SK-N-SH (cell line): ENCODE measurements at regions not wholly inside any gene's neighbourhood (a gene's known extent, or its start where the extent isn't known, plus 50 kb on each side); places are given as distances from the start of the nearest gene placed in this dataset.

Experiments used
- CTCF ChIA-PET: fragments of 300-600, 350-600 bp; formaldehyde crosslinking; extraction: SDS; loops from one replicate; lab custom pipeline; 2021; lab: Yijun Ruan, JAX
- POLR2A ChIA-PET: fragments of 350-600 bp; sonication (Branson Sonifier 250); formaldehyde crosslinking; extraction: SDS; loops from one replicate; lab custom pipeline; 2020; ENCODE audit warnings: antibody characterized with exemption, inconsistent platforms; lab: Yijun Ruan, JAX
- DNase-seq: peaks from one replicate; pipeline ENCODE4 v3.0.0; 2012
- H2AFZ ChIP-seq: fragments of 200-600 bp; sonication (generic); 2 replicates; pipeline ENCODE4 v1.8.1; 2016; ENCODE audit warnings: antibody characterized with exemption, mild to moderate bottlenecking, low read depth
- H3F3A ChIP-seq: fragments of 200-600 bp; sonication (generic); replicated peaks from 2 replicates; pipeline ENCODE3; 2016; ENCODE audit warnings: antibody characterized with exemption, mild to moderate bottlenecking; ENCODE audit not compliant: insufficient read depth
- H3K27ac ChIP-seq, 2 experiments: fragments of 200-500 bp in 1 of 2; fragments of 200-600 bp in 1 of 2; sonication (Bioruptor generic) in 1 of 2; sonication (generic), shearing (Covaris generic) in 1 of 2; 2 replicates each; pipeline versions ENCODE4 v1.5.1 to v1.6.1; 2014 to 2016; ENCODE audit warnings: low read depth in 2 of 2, inconsistent platforms in 1 of 2, low read length in 1 of 2, mild to moderate bottlenecking in 1 of 2, mixed read lengths in 1 of 2
- H3K27me3 ChIP-seq: fragments of 200-600 bp; sonication (generic), shearing (Covaris generic); 2 replicates; pipeline ENCODE4 v1.6.1; 2016; ENCODE audit warnings: mixed run types; ENCODE audit not compliant: insufficient read depth
- H3K36me3 ChIP-seq, 2 experiments: fragments of 200-500 bp in 1 of 2; fragments of 200-600 bp in 1 of 2; sonication (Bioruptor generic) in 1 of 2; sonication (generic) in 1 of 2; replicated peaks in 1 of 2; 2 replicates each; pipeline versions ENCODE3 to v1.5.1; 2014 to 2016; ENCODE audit warnings: low read length in 1 of 2, mild to moderate bottlenecking in 1 of 2; ENCODE audit not compliant: insufficient read depth in 2 of 2, control insufficient read depth in 1 of 2
- H3K4me1 ChIP-seq, 2 experiments: fragments of 200-500 bp in 1 of 2; fragments of 200-600 bp in 1 of 2; sonication (Bioruptor generic) in 1 of 2; sonication (generic), shearing (Covaris generic) in 1 of 2; 2 replicates each; pipeline versions ENCODE4 v1.5.1 to v1.6.1; 2014 to 2016; ENCODE audit warnings: low read depth in 1 of 2, low read length in 1 of 2, mixed run types in 1 of 2; ENCODE audit not compliant: insufficient read depth in 2 of 2, control insufficient read depth in 1 of 2
- H3K4me2 ChIP-seq: fragments of 200-600 bp; sonication (generic), shearing (Covaris generic); 2 replicates; pipeline ENCODE4 v1.6.1; 2017; ENCODE audit warnings: mixed run types
- H3K4me3 ChIP-seq, 2 experiments: fragments of 200-500 bp in 1 of 2; fragments of 200-600 bp in 1 of 2; sonication (Bioruptor generic) in 1 of 2; sonication (generic), shearing (Covaris generic) in 1 of 2; 2 replicates each; pipeline versions ENCODE4 v1.5.1 to v1.8.1; 2014 to 2016; ENCODE audit warnings: low read depth in 2 of 2, inconsistent platforms in 1 of 2, low read length in 1 of 2, mild to moderate bottlenecking in 1 of 2, mixed read lengths in 1 of 2, moderate library complexity in 1 of 2
- H3K79me2 ChIP-seq: fragments of 200-600 bp; sonication (generic); 2 replicates; pipeline ENCODE4 v1.8.1; 2017; ENCODE audit warnings: mild to moderate bottlenecking; ENCODE audit not compliant: insufficient read depth
- H3K9ac ChIP-seq: fragments of 200-600 bp; sonication (generic); 2 replicates; pipeline ENCODE4 v1.6.1; 2017; ENCODE audit warnings: mixed run types
- H3K9me2 ChIP-seq: fragments of 200-600 bp; sonication (generic); 2 replicates; pipeline ENCODE4 v1.6.1; 2017; ENCODE audit warnings: mixed run types
- H3K9me3 ChIP-seq: fragments of 200-600 bp; sonication (generic); 2 replicates; pipeline ENCODE4 v1.6.1; 2017; ENCODE audit warnings: mixed run types, mild to moderate bottlenecking, moderate library complexity
- H4K20me1 ChIP-seq: fragments of 200-600 bp; sonication (generic); 2 replicates; pipeline ENCODE4 v1.6.1; 2017; ENCODE audit warnings: mild to moderate bottlenecking, mixed run types; ENCODE audit not compliant: insufficient read depth
- CHD2 ChIP-seq: fragments of 150-350 bp; IDR thresholded peaks from 2 replicates; pipeline ENCODE4 v1.6.1; 2018; ENCODE audit warnings: low read length; ENCODE audit not compliant: partially characterized antibody
- ELF1 ChIP-seq: IDR thresholded peaks from 2 replicates; pipeline ENCODE4 v1.4.0; 2012
- EZH2phosphoT487 ChIP-seq: fragments of 200-600 bp; sonication (generic); IDR thresholded peaks from 2 replicates; pipeline ENCODE4 v1.6.1; 2017; ENCODE audit warnings: low read depth, mixed run types, mild to moderate bottlenecking, antibody characterized with exemption, moderate library complexity, borderline replicate concordance
- FOSL2 ChIP-seq: IDR thresholded peaks from 2 replicates; pipeline ENCODE4 v1.4.0; 2012; ENCODE audit warnings: low read depth, mild to moderate bottlenecking, moderate library complexity, borderline replicate concordance
- FOXM1 ChIP-seq: IDR thresholded peaks from 2 replicates; pipeline ENCODE4 v1.4.0; 2012; ENCODE audit warnings: low read depth, mild to moderate bottlenecking
- MXI1 ChIP-seq: IDR thresholded peaks from 2 replicates; pipeline ENCODE4 v1.6.1; 2012; ENCODE audit warnings: mild to moderate bottlenecking, low read depth, low read length, improper control_type of control experiment
- POLR2AphosphoS5 ChIP-seq: IDR thresholded peaks from 2 replicates; pipeline ENCODE4 v1.6.1; 2012; ENCODE audit warnings: low read depth, low read length
- RAD21 ChIP-seq: IDR thresholded peaks from 2 replicates; pipeline ENCODE4 v1.6.1; 2012; ENCODE audit warnings: mild to moderate bottlenecking, low read length
- RCOR1 ChIP-seq: fragments of 150-350 bp; IDR thresholded peaks from 2 replicates; pipeline ENCODE4 v1.6.1; 2017; ENCODE audit warnings: antibody characterized with exemption, low read length
- RXRA ChIP-seq: IDR thresholded peaks from 2 replicates; pipeline ENCODE4 v1.4.0; 2012; ENCODE audit warnings: low read depth, mild to moderate bottlenecking, borderline replicate concordance
- SIN3A ChIP-seq: IDR thresholded peaks from 2 replicates; pipeline ENCODE4 v1.6.1; 2012; ENCODE audit warnings: low read depth, mild to moderate bottlenecking, low read length, moderate library complexity, borderline replicate concordance
- TAF1 ChIP-seq: IDR thresholded peaks from 2 replicates; pipeline ENCODE4 v1.6.1; 2012; ENCODE audit warnings: low read depth, mild to moderate bottlenecking, low read length, moderate library complexity, borderline replicate concordance
- TCF12 ChIP-seq: IDR thresholded peaks from 2 replicates; pipeline ENCODE4 v1.4.0; 2012
- YY1 ChIP-seq: IDR thresholded peaks from 2 replicates; pipeline ENCODE4 v1.4.0; 2012; ENCODE audit warnings: low read depth, mild to moderate bottlenecking
- WGBS: methylation state at CpG from one replicate; pipeline ENCODE4 v1.1.6; 2017; ENCODE audit warnings: low lambda C conversion rate; 5-methylcytosine and 5-hydroxymethylcytosine counted together
- TF ChIP-seq, protein P1 (sequence below): IDR thresholded peaks from 2 replicates; pipeline ENCODE4 v1.4.0; 2012; ENCODE audit warnings: low read depth
- TF ChIP-seq, protein P2 (sequence below): IDR thresholded peaks from 2 replicates; pipeline ENCODE4; 2012
- TF ChIP-seq, protein P3 (sequence below): fragments of 150-350 bp; IDR thresholded peaks from 2 replicates; pipeline ENCODE4 v1.6.1; 2016; ENCODE audit warnings: mild to moderate bottlenecking, low read depth, low read length
- TF ChIP-seq, protein P4 (sequence below): IDR thresholded peaks from 2 replicates; pipeline ENCODE4 v1.4.0; 2012; ENCODE audit warnings: low read depth, borderline replicate concordance

DNA sequence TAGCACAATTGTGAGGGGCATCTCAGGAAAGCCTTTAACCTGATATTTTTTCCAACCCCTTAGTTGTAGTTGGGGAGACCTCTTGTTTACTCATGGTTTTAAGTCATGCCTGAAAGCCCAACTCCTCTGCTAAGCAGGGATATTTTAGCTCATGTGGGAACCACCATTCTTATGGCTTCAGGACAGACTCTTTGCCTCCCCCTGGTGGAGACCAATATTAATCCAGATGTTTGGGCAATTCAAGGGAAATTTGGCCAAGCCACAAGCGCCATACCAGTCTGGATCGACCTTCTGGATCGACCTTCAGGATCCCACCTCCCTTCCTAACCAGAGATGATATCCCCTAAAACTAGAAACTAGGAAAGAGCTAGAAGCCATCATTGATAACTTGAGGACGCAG is 211.2 kb downstream of the C6orf118 start:
- 3% methylated on average over 4 of the region's 4 CpGs for WGBS
- no peaks in the 10 kb centered on the region for H3K9me2 ChIP-seq
- H3K9ac ChIP-seq, result no peak overlapping the region
- no peak overlapping the region for H3K4me2 ChIP-seq
- no peaks in the 10 kb centered on the region for H3K27me3 ChIP-seq
- no peak for DNase-seq
- TF ChIP-seq RCOR1 (no peak), POLR2AphosphoS5 (no peak), YY1 (no peak), TCF12 (no peak), RAD21 (no peak), RXRA (no peak), FOXM1 (no peak), SIN3A (no peak), FOSL2 (no peak), ELF1 (no peak), EZH2phosphoT487 (no peak), CHD2 (no peak), MXI1 (no peak), TAF1 (no peak)
- TF ChIP-seq, protein P1, sequence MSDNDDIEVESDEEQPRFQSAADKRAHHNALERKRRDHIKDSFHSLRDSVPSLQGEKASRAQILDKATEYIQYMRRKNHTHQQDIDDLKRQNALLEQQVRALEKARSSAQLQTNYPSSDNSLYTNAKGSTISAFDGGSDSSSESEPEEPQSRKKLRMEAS, result no peak
- TF ChIP-seq, protein P2, sequence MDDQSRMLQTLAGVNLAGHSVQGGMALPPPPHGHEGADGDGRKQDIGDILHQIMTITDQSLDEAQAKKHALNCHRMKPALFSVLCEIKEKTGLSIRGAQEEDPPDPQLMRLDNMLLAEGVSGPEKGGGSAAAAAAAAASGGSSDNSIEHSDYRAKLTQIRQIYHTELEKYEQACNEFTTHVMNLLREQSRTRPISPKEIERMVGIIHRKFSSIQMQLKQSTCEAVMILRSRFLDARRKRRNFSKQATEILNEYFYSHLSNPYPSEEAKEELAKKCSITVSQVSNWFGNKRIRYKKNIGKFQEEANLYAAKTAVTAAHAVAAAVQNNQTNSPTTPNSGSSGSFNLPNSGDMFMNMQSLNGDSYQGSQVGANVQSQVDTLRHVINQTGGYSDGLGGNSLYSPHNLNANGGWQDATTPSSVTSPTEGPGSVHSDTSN, result no peak
- TF ChIP-seq, protein P3, sequence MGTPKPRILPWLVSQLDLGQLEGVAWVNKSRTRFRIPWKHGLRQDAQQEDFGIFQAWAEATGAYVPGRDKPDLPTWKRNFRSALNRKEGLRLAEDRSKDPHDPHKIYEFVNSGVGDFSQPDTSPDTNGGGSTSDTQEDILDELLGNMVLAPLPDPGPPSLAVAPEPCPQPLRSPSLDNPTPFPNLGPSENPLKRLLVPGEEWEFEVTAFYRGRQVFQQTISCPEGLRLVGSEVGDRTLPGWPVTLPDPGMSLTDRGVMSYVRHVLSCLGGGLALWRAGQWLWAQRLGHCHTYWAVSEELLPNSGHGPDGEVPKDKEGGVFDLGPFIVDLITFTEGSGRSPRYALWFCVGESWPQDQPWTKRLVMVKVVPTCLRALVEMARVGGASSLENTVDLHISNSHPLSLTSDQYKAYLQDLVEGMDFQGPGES, result no peak
- TF ChIP-seq, protein P4, sequence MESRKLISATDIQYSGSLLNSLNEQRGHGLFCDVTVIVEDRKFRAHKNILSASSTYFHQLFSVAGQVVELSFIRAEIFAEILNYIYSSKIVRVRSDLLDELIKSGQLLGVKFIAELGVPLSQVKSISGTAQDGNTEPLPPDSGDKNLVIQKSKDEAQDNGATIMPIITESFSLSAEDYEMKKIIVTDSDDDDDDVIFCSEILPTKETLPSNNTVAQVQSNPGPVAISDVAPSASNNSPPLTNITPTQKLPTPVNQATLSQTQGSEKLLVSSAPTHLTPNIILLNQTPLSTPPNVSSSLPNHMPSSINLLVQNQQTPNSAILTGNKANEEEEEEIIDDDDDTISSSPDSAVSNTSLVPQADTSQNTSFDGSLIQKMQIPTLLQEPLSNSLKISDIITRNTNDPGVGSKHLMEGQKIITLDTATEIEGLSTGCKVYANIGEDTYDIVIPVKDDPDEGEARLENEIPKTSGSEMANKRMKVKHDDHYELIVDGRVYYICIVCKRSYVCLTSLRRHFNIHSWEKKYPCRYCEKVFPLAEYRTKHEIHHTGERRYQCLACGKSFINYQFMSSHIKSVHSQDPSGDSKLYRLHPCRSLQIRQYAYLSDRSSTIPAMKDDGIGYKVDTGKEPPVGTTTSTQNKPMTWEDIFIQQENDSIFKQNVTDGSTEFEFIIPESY, result no peak
- POLR2A ChIA-PET, result no interaction called here
- H3K4me1 ChIP-seq, result no peaks in the 10 kb centered on the region
- no peak overlapping the region for H3K27ac ChIP-seq
- CTCF ChIA-PET, result interaction anchor here (1.0 to 1.2 kb wide), 2 partner anchors 10 to 14 kb away, joined by 3 to 4 read pairs; no protein-coding TSS in a partner anchor
- H3K9me3 ChIP-seq, result no peaks in the 10 kb centered on the region
- no peak overlapping the region for H2AFZ ChIP-seq
- H3K36me3 ChIP-seq, result no peaks in the 10 kb centered on the region
- no peaks in the 10 kb centered on the region for H3K79me2 ChIP-seq
- no peaks in the 10 kb centered on the region for H4K20me1 ChIP-seq
- H3K4me3 ChIP-seq, result no peak overlapping the region
- no peaks in the 10 kb centered on the region for H3F3A ChIP-seq
